ENCODE measurements at regions not wholly inside any gene's neighbourhood (a gene's known extent, or its start where the extent isn't known, plus 50 kb on each side); places are given as distances from the start of the nearest gene placed in this dataset.
"Not testable (repeated sequence)": the region's sequence is repeated elsewhere in the genome, so short reads cannot be mapped to it uniquely, and the experiment has no call there.

- DNase-seq, result no peak
Measured at GRCh38 chr1:87972811-87973210, 644.1 kb downstream of the LMO4 start.

GRCh38 chr1:87973896-87974295 lies 645.2 kb downstream of the LMO4 start:
- DNase-seq, result no peak

DNA sequence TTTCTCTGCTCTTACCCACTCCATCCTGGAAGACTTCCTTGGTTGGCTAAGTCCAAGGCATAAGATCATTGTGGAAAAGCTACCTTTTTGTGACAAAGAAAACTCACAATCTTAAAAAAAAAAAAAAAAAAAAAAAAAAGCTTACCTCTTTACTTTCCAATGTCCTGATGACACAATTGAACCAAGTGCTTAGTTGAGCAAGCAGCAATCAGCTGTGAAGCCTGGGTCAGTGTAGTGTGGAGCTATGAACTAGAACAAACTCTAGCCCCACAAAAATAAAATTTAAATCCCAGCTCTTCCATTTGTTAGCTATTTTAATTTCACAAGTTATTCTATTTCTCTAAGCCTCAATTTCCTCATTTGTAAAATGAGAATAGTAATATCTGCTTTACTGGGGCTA lies 647.6 kb downstream of the LMO4 start:
- DNase-seq, result no peak

- no peak for DNase-seq
Measured at GRCh38 chr1:87977145-87977544, 648.5 kb downstream of the LMO4 start.

DNA sequence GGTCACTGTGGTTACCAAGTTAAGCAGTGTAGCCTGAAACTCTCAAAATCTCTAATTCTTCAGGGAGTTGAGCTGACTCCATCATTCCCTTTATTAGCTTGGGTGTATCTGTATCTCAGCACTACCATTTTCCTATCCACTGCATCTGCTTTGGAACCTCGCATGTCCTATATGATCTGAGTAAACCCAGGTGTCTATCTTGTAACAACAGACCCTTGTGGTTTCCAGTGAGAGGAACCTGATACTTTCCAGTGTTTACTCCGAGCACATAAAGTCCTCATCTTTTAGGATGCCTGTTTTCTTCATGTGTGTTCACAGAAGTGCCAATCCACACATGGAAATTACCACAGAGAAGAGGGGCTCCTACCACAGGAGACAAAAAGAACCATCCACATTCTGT lies 650.4 kb downstream of the LMO4 start:
- no peak for DNase-seq

DNA sequence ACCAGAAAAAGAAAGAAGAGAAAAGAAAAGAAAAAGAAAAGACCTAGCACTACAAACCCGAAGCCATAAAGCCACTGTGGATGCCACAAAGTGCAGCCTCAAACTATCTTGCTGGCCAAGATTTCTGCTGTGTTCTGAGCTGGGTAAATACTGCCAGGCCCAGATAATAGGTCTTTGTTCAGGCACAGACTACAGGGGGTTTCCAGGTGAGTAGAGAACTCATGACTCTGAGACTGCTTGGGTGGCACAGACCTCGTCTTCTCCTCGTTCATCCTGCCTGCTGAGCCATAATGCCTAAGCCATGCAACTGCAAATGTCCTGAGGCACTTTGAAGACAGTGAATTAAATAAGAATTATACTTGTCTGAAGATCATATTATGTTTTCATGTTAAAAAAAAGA lies 651.8 kb downstream of the LMO4 start:
- no peak for DNase-seq

- DNase-seq, result no peak
Measured at GRCh38 chr1:87981386-87981785, 652.7 kb downstream of the LMO4 start.

GRCh38 chr1:87981810-87982209 lies 653.1 kb downstream of the LMO4 start:
- DNase-seq, result no peak

DNA sequence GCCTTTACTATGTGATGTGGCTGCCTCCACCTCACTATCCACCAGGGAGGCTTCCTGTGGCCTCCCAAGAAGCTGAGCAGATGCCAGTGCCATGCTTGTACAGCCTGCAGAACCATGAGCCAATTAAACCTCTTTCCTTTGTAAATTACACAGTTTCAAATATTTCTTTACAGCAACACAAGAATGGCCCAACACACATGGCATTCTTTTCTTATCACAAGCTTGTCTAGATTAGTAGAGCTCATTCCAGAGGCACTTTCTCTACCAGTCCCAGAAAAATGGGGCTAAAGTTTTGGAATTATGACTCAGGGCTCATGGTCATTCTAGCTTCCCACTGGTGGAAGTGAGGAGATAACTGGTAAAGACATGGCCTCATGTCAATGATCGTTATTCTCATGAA lies 655.2 kb downstream of the LMO4 start:
- DNase-seq, result no peak

DNA sequence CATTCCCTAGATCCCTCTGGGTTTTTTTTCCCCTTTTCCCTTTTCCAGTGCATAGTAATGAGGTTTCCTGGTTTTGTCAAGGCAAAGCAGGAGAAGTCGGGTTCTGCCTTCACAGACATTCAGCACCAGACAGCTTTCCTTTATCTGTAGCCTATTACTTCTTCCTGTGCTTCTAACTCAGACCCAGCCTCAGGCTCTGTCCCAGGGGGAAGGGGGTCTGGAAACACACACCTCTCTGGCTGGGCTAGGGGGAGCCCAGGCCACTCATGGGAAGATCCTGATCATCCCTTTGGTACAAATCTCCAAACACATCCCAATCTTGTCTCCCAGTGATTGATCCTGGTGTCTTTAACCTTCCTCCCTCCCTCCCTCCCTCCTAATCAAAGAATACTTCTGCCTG lies 656.4 kb downstream of the LMO4 start:
- DNase-seq, result no peak

DNA sequence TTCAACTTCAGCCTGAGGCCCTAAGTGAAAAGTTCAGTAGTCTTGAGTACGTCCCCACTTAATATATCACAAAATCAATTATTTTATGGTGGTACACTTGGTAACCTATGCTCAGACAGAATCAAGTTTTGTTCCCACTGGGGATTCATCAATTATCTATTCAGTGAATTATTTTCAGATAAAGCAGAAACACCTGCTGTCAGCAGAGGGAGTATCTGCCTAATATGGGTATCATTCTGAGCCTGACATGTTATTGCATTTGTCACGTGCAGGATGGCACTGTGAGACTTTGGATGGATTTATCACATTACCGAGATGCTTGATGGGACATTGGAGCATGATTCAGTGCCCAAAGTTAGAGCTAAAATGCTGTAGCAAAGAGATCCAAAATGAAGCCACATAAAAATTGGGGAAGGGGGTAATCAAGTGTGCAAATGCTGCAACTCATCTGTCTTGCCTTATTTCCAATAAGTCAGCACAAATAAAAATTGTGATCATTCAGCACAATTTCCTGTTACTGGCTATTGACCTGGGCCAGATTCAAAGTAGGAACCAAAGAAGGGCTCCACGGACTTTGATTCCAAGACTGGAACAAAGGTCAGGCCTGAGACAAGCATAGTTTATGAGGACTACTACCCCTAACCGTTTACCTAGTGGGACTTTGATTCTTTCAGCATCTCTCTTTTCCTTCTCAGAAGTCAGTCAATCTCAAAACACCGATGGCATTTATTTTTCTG lies 657.6 kb downstream of the LMO4 start:
- DNase-seq, result no peak

GRCh38 chr1:87989346-87989745 lies 660.7 kb downstream of the LMO4 start:
- DNase-seq, result no peak

DNA sequence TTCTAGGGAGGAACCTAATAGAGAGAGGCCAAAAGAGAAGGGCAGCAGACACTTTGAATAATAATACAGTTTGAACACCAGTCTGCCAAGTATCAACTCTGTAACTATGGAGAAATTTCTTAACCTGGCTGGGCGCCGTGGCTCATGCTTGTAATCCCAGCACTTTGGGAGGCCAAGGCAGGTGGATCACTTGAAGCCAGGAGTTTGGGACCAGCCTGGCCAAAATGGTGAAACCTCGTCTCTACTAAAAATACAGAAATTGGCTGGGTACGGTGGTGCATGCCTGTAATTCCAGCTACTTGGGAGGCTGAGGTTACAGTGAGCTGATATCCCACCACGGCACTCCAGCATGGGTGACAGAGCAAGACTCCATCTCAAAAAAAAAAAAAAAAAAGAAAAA lies 663.9 kb downstream of the LMO4 start:
- not testable (repeated sequence) for DNase-seq

GRCh38 chr1:87993051-87993450 lies 664.4 kb downstream of the LMO4 start:
- no peak for DNase-seq

- no peak for DNase-seq
Measured at GRCh38 chr1:87999852-88000251, 671.2 kb downstream of the LMO4 start.

DNA sequence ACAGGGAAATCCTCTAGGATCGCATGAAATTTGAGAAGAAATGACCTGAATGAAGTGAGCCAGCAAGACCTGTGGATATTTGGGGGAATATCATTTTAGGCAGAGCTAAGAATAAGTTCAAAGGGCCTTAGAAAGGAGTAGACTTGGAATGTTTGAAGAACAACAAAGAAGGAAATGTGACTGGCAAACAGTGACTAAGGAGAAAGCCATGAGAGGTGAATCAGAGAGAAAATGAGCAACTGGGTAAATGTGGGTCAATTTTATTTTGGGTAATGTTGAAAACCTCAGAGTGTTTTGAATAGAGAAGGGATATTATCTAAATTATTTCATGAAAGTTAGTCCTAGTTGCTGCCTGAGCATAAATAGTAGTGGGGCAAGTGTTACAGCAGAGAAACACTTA lies 672.8 kb downstream of the LMO4 start:
- DNase-seq, result no peak

- DNase-seq, result no peak
Measured at GRCh38 chr1:88003255-88003654, 674.6 kb downstream of the LMO4 start.

- DNase-seq, result no peak
Measured at GRCh38 chr1:88009916-88010315, 674.2 kb upstream of the PKN2 start.

- DNase-seq, result no peak
Measured at GRCh38 chr1:88013485-88013884, 670.6 kb upstream of the PKN2 start.

DNA sequence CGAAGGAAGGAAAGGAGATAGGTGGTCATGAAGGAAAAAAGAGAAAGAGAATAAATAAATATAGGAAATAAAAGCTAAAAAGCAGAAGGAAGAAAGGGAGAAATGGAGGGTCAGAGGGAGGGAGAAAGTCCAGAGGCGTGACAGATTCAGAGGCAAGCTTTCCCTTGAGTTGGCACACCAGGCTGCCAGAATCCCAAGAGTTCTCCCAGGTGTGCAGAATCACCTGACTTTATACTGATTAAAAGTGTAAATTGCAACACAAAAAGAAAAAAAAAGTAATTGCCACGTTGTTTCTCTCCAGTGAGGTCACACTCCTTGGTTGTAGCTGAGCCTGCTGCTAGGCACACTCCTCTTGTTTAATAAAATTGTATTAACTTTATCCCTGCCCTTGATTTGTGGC lies 669.9 kb upstream of the PKN2 start:
- DNase-seq, result no peak

DNA sequence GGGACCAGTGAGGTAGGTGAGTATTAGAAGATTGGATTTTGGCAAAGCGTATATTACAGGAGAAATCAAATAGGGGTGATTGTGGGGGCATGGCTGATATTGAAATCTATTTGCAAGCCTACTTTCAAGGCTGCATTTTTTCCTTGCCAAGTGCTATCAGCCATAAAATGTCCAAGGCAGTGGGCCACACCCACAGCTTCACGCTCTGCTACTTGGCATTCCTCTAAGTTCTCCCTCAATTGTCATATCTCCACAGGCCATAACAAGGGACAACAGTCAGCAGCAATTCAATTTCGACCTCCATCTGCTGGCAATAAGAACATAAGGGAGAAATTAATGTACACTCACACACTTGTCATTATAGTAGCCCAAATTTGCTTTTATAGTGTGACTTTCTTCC lies 667.1 kb upstream of the PKN2 start:
- peak; percentile 51 for DNase-seq

DNA sequence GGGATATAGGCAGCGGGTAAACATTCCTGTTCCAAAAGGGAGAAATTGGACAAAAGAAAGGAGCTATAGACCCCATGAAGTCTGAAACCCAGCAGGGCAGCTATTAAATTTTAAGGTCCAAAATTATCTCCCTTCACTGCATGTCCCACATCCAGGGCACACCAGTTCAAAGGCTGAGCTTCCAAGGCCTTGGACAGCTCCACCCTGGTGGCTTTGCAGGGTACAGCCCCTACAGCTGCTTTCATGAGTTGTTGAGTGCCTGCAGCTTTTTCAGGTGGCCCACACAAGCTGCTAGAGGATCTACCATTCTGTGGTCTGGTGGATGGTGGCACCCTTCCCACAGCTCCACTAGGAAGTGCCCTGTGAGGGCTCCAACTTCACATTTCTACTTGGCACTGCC lies 662.5 kb upstream of the PKN2 start:
- no peak for DNase-seq

- no peak for DNase-seq
Measured at GRCh38 chr1:88022516-88022915, 661.6 kb upstream of the PKN2 start.

GRCh38 chr1:88029142-88029541 lies 654.9 kb upstream of the PKN2 start:
- DNase-seq, result no peak

GRCh38 chr1:88029899-88030298 lies 654.2 kb upstream of the PKN2 start:
- no peak for DNase-seq

DNA sequence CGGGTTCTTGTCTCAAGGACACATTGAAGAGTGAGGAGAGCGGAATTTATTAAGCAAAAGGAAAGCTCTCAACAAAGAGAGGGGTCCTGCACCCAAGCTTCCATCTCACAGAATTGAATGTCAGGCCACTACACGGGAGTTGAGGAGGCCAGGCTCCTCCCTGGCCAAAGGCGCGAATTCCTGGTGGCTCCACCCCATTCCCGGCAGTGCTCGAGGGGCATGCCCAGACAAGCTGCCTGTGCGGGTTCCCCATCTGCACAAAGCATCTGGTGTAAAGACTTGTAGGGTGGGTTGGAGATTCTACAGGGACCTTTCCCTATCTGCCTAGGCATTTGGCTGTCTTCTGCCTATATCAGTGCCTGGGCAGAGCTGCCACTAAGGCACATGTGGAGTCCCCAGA lies 648.5 kb upstream of the PKN2 start:
- peak; percentile 29 for DNase-seq
